ENCODE measurements at regions not wholly inside any gene's neighbourhood (a gene's known extent, or its start where the extent isn't known, plus 50 kb on each side); places are given as distances from the start of the nearest gene placed in this dataset.

DNA sequence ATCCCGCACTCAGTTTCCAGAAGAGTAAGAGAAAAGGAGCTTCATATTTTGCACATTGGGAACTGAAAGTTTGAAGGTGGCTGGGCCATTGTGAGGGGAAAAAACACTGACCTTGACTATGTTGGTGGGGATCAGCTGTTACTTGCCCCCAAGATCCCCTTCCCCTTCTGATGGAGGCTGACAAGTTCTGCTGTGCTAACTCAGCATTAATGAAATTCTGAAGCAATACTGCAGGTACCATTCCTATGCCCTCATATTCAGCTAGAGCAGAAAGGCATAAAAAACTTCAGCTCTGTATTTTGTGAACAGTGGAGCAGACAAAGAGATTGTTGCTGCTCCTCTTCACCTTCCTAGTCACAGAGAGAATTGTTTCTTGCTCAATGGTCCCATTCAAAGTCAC is 1013.8 kb upstream of the C9orf72 start:
- no peak for TF ChIP-seq ZNF24 (IDR thresholded peaks at IDR 0.05)
- no peak for TF ChIP-seq POLR2A (conservative IDR thresholded peaks at IDR 0.05)
- TF ChIP-seq STAT5B (CRISPR knock-in tag; IDR thresholded peaks at IDR 0.05) = no peak
- TF ChIP-seq PHF8 (IDR thresholded peaks at IDR 0.05; ENCODE audit: borderline replicate concordance, low read length) = no peak
- no peak for TF ChIP-seq ZNF431 (CRISPR knock-in tag; IDR thresholded peaks at IDR 0.05)
- TF ChIP-seq RFX7 (CRISPR knock-in tag; IDR thresholded peaks at IDR 0.05) = no peak
- TF ChIP-seq ZNF324 (CRISPR knock-in tag; IDR thresholded peaks at IDR 0.05) = no peak
- TF ChIP-seq TBP (optimal IDR thresholded peaks at IDR 0.05; ENCODE audit: low read depth, low read length) = no peak
- TF ChIP-seq ZNF586 (CRISPR knock-in tag; conservative IDR thresholded peaks at IDR 0.05) = no peak
- no peak for TF ChIP-seq CEBPB (tag; IDR thresholded peaks at IDR 0.05)

All from K562 (cell line).